Endothelial cell (in vitro differentiated cells): ENCODE measurements at regions not wholly inside any gene's neighbourhood (a gene's known extent, or its start where the extent isn't known, plus 50 kb on each side); places are given as distances from the start of the nearest gene placed in this dataset.

Source experiments
- DNase-seq: peaks from one replicate; pipeline ENCODE4 v3.0.0; 2021; ENCODE audit warnings: low spot score
- H3K27ac Mint-ChIP-seq: one replicate; pipeline ENCODE4 v1.8.0; 2021; ENCODE audit warnings: mixed read lengths, inconsistent platforms; ENCODE audit not compliant: unreplicated experiment
- H3K27me3 Mint-ChIP-seq: one replicate; pipeline ENCODE4 v1.8.0; 2021; ENCODE audit warnings: mild to moderate bottlenecking, moderate library complexity, mixed read lengths, inconsistent platforms; ENCODE audit not compliant: unreplicated experiment
- H3K36me3 Mint-ChIP-seq: one replicate; pipeline ENCODE4 v1.8.0; 2021; ENCODE audit warnings: mild to moderate bottlenecking, low read depth, mixed read lengths, inconsistent platforms; ENCODE audit not compliant: unreplicated experiment
- H3K4me1 Mint-ChIP-seq: one replicate; pipeline ENCODE4 v1.8.0; 2021; ENCODE audit warnings: mild to moderate bottlenecking, mixed read lengths, inconsistent platforms; ENCODE audit not compliant: unreplicated experiment
- H3K4me3 Mint-ChIP-seq: one replicate; pipeline ENCODE4 v1.8.0; 2021; ENCODE audit warnings: mild to moderate bottlenecking, mixed read lengths, inconsistent platforms; ENCODE audit not compliant: unreplicated experiment
- H3K9me3 Mint-ChIP-seq: one replicate; pipeline ENCODE4 v1.8.0; 2021; ENCODE audit warnings: mixed read lengths, inconsistent platforms; ENCODE audit not compliant: unreplicated experiment
- TF ChIP-seq, protein P1 (sequence below): fragments of 200-600 bp; sonication (generic); IDR thresholded peaks from one replicate; pipeline ENCODE4 v1.5.0; 2021; ENCODE audit warnings: antibody characterized with exemption; ENCODE audit not compliant: unreplicated experiment

DNA sequence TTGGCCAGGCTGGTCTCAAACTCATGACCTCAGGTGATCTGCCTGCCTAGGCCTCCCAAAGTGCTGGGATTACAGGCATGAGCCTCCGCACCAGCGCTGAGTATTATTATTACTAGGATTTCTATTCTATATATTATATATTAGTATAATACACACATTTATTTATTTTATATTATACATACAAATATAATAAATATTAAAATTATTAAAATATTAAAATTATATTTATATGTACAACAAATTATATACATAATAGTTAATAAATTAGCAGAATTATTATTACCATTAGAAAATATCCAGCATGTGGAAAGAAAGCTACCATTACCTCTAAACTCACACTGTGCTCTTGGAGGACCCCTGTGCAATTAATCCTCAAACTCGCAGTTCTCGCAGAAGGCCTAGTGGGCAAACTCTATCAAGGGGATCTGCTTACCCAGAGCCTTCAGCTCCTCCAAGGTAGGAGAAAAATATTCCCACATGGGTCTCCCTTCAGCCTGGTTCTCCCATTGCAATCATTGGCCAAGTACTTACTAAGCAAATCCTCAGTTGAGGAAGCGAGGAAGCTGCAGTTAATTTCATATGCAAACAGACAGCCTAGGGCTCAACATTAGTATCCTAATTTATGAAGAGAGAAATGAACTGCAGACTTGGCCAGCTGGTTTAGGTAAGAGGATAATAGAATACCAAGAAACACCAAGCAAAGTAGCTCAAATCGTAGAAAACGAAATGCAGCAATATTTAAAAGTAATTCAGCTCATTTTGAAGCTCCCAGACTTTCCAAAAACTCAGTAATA, 241.4 kb upstream of the IRX5 start:
- Mint-ChIP-seq H3K27me3 (no peaks in the 10 kb centered on the region), H3K4me1 (no peaks in the 10 kb centered on the region), H3K9me3 (no peaks in the 10 kb centered on the region), H3K27ac (no peak overlapping the region), H3K4me3 (no peak overlapping the region), H3K36me3 (no peaks in the 10 kb centered on the region)
- TF ChIP-seq, protein P1, sequence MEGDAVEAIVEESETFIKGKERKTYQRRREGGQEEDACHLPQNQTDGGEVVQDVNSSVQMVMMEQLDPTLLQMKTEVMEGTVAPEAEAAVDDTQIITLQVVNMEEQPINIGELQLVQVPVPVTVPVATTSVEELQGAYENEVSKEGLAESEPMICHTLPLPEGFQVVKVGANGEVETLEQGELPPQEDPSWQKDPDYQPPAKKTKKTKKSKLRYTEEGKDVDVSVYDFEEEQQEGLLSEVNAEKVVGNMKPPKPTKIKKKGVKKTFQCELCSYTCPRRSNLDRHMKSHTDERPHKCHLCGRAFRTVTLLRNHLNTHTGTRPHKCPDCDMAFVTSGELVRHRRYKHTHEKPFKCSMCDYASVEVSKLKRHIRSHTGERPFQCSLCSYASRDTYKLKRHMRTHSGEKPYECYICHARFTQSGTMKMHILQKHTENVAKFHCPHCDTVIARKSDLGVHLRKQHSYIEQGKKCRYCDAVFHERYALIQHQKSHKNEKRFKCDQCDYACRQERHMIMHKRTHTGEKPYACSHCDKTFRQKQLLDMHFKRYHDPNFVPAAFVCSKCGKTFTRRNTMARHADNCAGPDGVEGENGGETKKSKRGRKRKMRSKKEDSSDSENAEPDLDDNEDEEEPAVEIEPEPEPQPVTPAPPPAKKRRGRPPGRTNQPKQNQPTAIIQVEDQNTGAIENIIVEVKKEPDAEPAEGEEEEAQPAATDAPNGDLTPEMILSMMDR = no peak
- no peak for DNase-seq

DNA sequence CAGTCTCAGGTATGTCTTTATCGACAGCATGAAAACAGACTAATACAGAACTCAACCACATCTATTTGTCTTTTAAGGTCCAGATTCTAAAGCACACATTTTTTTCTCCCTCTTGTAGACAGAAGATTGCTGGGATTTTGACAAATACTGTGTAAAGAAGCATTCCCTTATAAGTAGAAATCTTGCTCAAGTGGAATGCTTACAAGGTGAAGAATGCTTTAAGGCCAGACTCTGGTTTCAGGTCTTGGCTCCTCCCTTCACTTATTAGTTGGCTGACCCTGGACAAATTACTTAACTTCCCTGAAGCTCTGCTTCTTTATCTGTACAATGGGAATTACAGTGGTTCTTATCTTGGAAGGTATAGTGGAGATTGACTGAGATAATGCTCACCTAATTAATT, 242.3 kb upstream of the IRX5 start:
- no peaks in the 10 kb centered on the region for H3K4me1 Mint-ChIP-seq
- H3K27ac Mint-ChIP-seq = no peak overlapping the region
- H3K36me3 Mint-ChIP-seq = no peaks in the 10 kb centered on the region
- no peaks in the 10 kb centered on the region for H3K9me3 Mint-ChIP-seq
- H3K4me3 Mint-ChIP-seq = no peak overlapping the region
- no peaks in the 10 kb centered on the region for H3K27me3 Mint-ChIP-seq
- no peak for DNase-seq
- TF ChIP-seq, protein P1 = no peak

DNA sequence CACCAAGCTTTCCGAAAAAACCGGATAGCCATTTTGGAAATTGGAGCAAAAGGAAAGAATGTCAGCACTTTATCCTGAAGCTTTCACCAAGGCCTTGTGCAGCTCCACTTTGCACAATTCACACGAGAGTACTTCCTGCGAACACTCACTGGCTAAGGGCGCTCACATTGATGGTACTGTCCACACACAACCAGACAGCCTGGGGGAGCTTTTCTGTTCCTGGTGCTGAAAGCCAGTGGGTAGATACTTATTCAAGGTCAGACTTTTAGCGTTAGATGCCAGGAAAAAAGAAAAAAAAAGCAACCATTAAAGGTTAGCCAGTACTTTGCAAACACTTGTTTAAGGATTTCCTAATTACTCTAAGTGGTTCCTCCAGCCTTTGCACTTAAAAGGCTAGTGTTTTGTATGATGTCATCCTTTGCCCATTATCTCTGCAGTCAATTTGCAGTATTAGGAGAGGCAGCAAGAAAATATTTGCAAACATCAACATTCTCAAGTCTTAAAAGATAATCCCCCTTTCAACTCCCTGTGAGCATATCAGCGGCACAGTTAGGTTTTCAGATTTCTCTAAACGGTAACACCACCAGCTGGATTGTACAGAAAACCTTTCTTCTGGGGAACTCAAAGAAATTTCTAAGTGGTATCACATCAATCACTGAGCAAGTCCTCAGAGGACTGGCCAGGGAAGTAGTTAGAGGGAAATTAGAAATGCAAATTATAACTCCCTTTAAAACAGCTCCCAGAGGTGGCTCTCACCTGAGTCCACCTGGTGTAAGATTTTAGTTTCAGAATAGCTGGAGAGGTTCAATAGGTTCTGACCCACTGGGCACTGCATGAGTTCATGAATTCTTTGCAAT, 243.4 kb upstream of the IRX5 start:
- Mint-ChIP-seq H3K4me3 (no peak overlapping the region), H3K9me3 (no peaks in the 10 kb centered on the region), H3K4me1 (no peaks in the 10 kb centered on the region), H3K36me3 (no peaks in the 10 kb centered on the region), H3K27me3 (no peaks in the 10 kb centered on the region), H3K27ac (no peak overlapping the region)
- TF ChIP-seq, protein P1 = no peak
- DNase-seq = no peak

DNA sequence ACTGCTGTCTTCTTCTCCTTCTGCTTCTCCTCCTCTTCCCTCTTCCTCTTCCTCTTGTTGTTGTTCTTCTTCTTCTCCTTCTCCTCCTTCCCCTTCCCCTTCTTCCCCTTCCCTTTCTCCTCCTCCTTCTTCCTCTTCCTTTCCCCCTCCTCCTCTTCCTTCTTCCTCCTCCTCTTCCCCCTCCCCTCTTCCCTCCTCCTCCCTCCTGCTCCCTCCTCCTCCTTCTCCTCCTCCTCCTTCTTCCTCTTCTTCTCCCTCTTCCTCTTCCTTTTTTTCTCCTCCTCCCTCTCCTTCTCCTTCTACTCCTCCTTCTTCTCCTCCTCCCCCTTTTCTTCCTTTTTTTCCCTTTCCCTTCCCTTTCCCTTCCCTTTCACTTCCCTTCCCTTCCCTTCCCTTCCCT, 245.0 kb upstream of the IRX5 start:
- no peaks in the 10 kb centered on the region for H3K36me3 Mint-ChIP-seq
- no peak overlapping the region for H3K4me3 Mint-ChIP-seq
- no peak overlapping the region for H3K27ac Mint-ChIP-seq
- no peaks in the 10 kb centered on the region for H3K27me3 Mint-ChIP-seq
- H3K9me3 Mint-ChIP-seq = no peaks in the 10 kb centered on the region
- H3K4me1 Mint-ChIP-seq = no peaks in the 10 kb centered on the region
- TF ChIP-seq, protein P1 = no peak
- no peak for DNase-seq

DNA sequence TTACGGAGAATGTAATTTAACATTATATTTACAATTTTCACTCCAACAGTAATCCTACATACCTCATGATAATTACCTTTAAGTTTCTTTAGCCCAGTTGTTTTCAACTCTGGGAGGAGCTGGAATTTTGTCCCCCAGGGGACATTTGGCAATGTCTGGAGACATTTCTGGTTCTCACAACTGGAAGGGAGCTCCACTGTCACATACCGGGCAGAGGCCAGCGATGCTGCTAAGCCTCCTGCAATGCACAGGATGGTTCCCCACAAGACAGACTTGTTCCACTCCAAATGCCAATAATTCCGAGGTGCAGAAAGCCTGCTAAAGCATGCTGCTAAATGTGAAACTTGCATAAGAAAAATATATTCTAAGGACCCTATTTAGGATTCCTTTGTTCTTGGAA, 251.1 kb upstream of the IRX5 start:
- no peak for DNase-seq
- no peak overlapping the region for H3K27ac Mint-ChIP-seq
- TF ChIP-seq, protein P1 = no peak
- H3K36me3 Mint-ChIP-seq = no peaks in the 10 kb centered on the region
- H3K9me3 Mint-ChIP-seq = no peaks in the 10 kb centered on the region
- no peak overlapping the region for H3K4me3 Mint-ChIP-seq
- no peaks in the 10 kb centered on the region for H3K27me3 Mint-ChIP-seq
- no peaks in the 10 kb centered on the region for H3K4me1 Mint-ChIP-seq
